ENCODE measurements at regions not wholly inside any gene's neighbourhood (a gene's known extent, or its start where the extent isn't known, plus 50 kb on each side); places are given as distances from the start of the nearest gene placed in this dataset.

DNA sequence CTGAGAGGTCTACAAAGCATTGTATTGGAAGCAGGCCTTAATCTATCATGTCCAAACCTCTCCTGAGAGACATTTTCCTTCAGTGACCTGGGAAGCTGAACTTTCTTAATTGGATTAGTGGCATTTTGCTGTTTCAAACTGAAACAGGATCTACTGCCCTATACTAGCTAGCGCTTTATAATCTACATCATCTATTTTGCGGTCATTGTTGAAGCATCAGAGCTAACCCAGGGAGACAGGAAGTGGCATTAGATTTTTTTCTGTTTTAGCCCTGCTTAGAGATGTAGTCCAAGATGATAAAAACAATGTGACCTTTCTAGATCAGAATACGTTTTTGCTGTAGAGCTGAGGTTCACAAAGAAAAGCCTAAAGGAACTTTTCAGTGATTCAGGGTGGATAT, 147.4 kb upstream of the AGR3 start:
- Mint-ChIP-seq H3K27me3 (ENCODE audit: low read depth) (no peaks in the 10 kb centered on the region), H3K36me3 (ENCODE audit: low read depth) (no peaks in the 10 kb centered on the region), H3K4me3 (no peak overlapping the region), H3K9me3 (no peaks in the 10 kb centered on the region), H3K27ac (ENCODE audit: unreplicated experiment) (no peak overlapping the region), H3K4me1 (no peaks in the 10 kb centered on the region)
- TF ChIP-seq, protein P1, sequence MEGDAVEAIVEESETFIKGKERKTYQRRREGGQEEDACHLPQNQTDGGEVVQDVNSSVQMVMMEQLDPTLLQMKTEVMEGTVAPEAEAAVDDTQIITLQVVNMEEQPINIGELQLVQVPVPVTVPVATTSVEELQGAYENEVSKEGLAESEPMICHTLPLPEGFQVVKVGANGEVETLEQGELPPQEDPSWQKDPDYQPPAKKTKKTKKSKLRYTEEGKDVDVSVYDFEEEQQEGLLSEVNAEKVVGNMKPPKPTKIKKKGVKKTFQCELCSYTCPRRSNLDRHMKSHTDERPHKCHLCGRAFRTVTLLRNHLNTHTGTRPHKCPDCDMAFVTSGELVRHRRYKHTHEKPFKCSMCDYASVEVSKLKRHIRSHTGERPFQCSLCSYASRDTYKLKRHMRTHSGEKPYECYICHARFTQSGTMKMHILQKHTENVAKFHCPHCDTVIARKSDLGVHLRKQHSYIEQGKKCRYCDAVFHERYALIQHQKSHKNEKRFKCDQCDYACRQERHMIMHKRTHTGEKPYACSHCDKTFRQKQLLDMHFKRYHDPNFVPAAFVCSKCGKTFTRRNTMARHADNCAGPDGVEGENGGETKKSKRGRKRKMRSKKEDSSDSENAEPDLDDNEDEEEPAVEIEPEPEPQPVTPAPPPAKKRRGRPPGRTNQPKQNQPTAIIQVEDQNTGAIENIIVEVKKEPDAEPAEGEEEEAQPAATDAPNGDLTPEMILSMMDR (conservative IDR thresholded peaks at IDR 0.05), result no peak
- DNase-seq (ENCODE audit: low read depth, low spot score), result no peak

DNA sequence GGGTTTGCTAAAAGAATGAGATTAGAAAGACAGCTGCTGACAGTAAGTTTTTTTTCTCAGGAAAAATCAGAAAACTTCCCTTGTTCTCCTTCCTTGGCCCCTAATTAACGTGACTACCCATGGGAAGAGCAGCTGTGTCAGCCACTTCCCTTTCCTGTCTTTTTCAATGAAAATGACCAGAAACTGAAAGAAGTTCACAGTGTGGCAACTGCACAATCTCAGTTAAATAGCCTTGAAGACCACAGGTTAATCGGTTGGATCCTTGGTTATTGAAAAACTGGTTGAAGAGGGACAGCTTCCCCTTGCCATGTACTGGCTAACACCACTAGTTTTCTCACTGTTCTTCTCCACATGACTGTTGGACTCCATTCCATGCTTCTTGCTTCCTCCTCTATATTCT, 148.8 kb upstream of the AGR3 start:
- Mint-ChIP-seq H3K27me3 (ENCODE audit: low read depth) (no peaks in the 10 kb centered on the region), H3K4me1 (no peaks in the 10 kb centered on the region), H3K9me3 (no peaks in the 10 kb centered on the region), H3K27ac (ENCODE audit: unreplicated experiment) (no peak overlapping the region), H3K4me3 (no peak overlapping the region), H3K36me3 (ENCODE audit: low read depth) (no peaks in the 10 kb centered on the region)
- DNase-seq (ENCODE audit: low read depth, low spot score), result no peak
- TF ChIP-seq, protein P1 (conservative IDR thresholded peaks at IDR 0.05), result no peak

DNA sequence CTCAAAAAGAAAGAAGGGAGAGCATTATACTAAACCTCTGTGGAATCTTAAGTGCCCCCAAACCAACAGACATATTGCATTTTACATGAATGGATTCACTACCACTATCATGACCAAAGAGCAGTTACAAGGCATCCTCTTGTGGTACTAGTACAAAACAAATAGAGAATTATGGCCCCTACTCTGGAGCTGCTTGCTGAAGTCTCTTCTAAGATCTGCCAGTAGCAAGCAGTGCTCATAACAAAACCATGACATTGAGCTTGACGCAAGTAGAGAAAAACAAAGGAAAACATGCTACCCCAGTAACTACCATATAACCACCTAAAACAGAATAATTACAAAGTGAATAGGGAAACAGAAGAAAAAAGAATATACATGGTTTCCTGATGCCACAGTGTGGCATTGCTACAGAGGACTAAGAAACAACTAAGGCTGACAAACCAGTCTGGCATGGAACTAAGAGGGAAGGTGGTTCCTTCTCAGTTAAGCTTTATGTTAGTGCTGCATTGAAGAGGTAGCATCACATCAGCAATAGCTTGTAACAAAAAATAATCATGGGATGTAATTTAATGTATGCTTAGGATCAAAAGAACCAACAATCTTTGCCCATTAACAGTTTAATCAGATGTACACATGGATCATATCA, 150.2 kb upstream of the AGR3 start:
- no peaks in the 10 kb centered on the region for H3K27me3 Mint-ChIP-seq (ENCODE audit: low read depth)
- no peaks in the 10 kb centered on the region for H3K36me3 Mint-ChIP-seq (ENCODE audit: low read depth)
- no peak overlapping the region for H3K4me3 Mint-ChIP-seq
- no peaks in the 10 kb centered on the region for H3K4me1 Mint-ChIP-seq
- no peak for DNase-seq (ENCODE audit: low read depth, low spot score)
- no peaks in the 10 kb centered on the region for H3K9me3 Mint-ChIP-seq
- TF ChIP-seq, protein P1 (conservative IDR thresholded peaks at IDR 0.05), result no peak
- no peak overlapping the region for H3K27ac Mint-ChIP-seq (ENCODE audit: unreplicated experiment)

DNA sequence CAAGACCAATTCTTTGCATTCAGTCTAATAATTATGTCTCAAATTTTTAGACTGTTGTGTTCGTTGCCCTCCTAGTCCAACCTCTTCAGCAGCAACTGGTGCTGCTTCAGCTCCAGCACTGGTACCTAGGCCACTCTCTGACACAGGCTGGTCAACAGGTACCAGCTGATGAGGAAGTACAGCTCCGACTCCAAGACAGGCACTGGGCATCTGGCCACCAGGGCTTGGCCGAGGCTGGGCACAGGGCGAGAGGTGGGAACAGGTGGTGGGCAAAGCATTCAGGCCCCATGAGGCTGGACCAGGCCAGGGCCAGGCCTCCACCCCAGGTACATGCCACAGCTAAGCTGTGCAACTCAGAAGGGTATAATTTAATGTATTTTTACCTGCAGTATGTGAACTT, 151.5 kb upstream of the AGR3 start:
- Mint-ChIP-seq H3K4me1 (no peaks in the 10 kb centered on the region), H3K27me3 (ENCODE audit: low read depth) (no peaks in the 10 kb centered on the region), H3K9me3 (no peaks in the 10 kb centered on the region), H3K4me3 (no peak overlapping the region), H3K27ac (ENCODE audit: unreplicated experiment) (no peak overlapping the region), H3K36me3 (ENCODE audit: low read depth) (no peaks in the 10 kb centered on the region)
- TF ChIP-seq, protein P1 (conservative IDR thresholded peaks at IDR 0.05), result no peak
- no peak for DNase-seq (ENCODE audit: low read depth, low spot score)

DNA sequence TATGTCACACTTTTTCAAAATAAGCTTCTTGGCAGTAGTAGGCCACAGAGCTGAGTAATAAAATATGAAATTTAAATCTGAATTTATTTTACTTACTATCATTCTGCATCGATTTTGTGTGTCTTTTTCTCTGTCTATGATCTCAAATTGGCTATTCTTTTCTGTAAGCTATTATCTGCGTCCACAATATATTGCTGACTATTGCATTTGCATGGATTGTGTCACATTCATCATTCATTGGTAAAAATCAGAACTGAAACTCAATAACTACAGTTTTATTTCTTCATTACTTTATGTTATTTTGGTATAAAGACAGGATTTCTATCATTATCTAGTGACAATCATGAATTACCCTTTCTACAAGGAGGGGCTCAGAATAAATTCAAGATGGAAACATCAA, 154.8 kb upstream of the AGR3 start:
- Mint-ChIP-seq H3K27ac (ENCODE audit: unreplicated experiment) (no peak overlapping the region), H3K27me3 (ENCODE audit: low read depth) (no peaks in the 10 kb centered on the region), H3K4me1 (peaks cover 3% of the 10 kb centered on the region), H3K9me3 (no peaks in the 10 kb centered on the region), H3K4me3 (no peak overlapping the region), H3K36me3 (ENCODE audit: low read depth) (no peaks in the 10 kb centered on the region)
- TF ChIP-seq, protein P1 (conservative IDR thresholded peaks at IDR 0.05), result no peak
- DNase-seq (ENCODE audit: low read depth, low spot score), result no peak
